ENCODE measurements at regions not wholly inside any gene's neighbourhood (a gene's known extent, or its start where the extent isn't known, plus 50 kb on each side); places are given as distances from the start of the nearest gene placed in this dataset.

- intact Hi-C loops (cut with micrococcal nuclease), result no loop called here
- Histone ChIP-seq H2BK120ac (ENCODE audit: low read depth, low read length) (no peak overlapping the region), H2AFZ (replicated peaks; ENCODE audit: low read length, poor library complexity) (no peak overlapping the region), H2BK5ac (ENCODE audit: low read depth, low read length, poor library complexity, severe bottlenecking) (no peak overlapping the region), H3K14ac (replicated peaks; ENCODE audit: low read depth, low read length) (no peak overlapping the region), H3K9me3 (ENCODE audit: control insufficient read depth, insufficient read depth, low read length) (peaks cover 20% of the 10 kb centered on the region), H2BK15ac (ENCODE audit: low read depth, low read length) (no peak overlapping the region), H3K36me3 (ENCODE audit: control insufficient read depth, insufficient read depth, low read length) (no peaks in the 10 kb centered on the region), H3K18ac (ENCODE audit: low read depth, low read length) (no peak overlapping the region), H2AK5ac (ENCODE audit: low read depth, low read length) (no peak overlapping the region), H4K5ac (ENCODE audit: low read depth, low read length) (no peak overlapping the region), H3K4ac (ENCODE audit: low read depth, low read length) (no peak overlapping the region), H4K20me1 (ENCODE audit: insufficient read depth, low read length) (no peaks in the 10 kb centered on the region), H3K27me3 (ENCODE audit: control insufficient read depth, insufficient read depth, low read length) (peaks cover 69% of the 10 kb centered on the region), H2AK9ac (replicated peaks; ENCODE audit: low read depth, low read length, poor library complexity) (no peak overlapping the region), H3K27ac (ENCODE audit: insufficient read depth, low read length) (no peak overlapping the region), H3K79me1 (ENCODE audit: low read depth in 1 of 2, low read length in 2 of 2) (no peaks in the 10 kb centered on the region), H3K23ac (ENCODE audit: low read depth, low read length) (no peak overlapping the region), H4K8ac (ENCODE audit: low read depth in 2 of 2, low read length in 2 of 2) (no peak overlapping the region), H4K91ac (ENCODE audit: insufficient read depth, low read depth, low read length) (no peak overlapping the region), H3K4me1 (ENCODE audit: control insufficient read depth, insufficient read depth, low read length) (no peaks in the 10 kb centered on the region), H2BK20ac (ENCODE audit: low read depth, low read length) (no peak overlapping the region), H3K4me3 (ENCODE audit: insufficient read depth, low read depth, low read length) (no peak overlapping the region), H3K9ac (ENCODE audit: low read depth, low read length) (no peak overlapping the region), H3K56ac (ENCODE audit: extremely low read depth, insufficient read depth, low read length) (no peak overlapping the region), H3K9me1 (ENCODE audit: insufficient read depth, low read length) (no peaks in the 10 kb centered on the region), H3K4me2 (ENCODE audit: low read depth, low read length) (no peak overlapping the region)
- in situ Hi-C loops (cut with MboI; ENCODE audit: low sequenced_read_pairs), result no loop called here
- no peak for DNase-seq
- no CpG with 5 or more reads among the region's 7 CpGs for WGBS, 2 experiments (ENCODE audit: extremely low coverage in 2 of 2, insufficient read length in 1 of 2)
- ATAC-seq (ENCODE audit: low read depth), result no peak
- dilution Hi-C loops (cut with HindIII; ENCODE audit: low sequenced_read_pairs, unreplicated experiment), result no loop called here
- TF ChIP-seq BHLHE40 (IDR thresholded peaks at IDR 0.05; ENCODE audit: low read depth, low read length) (no peak), CHD1 (IDR thresholded peaks at IDR 0.05; ENCODE audit: low read depth, low read length) (no peak), MXI1 (IDR thresholded peaks at IDR 0.05; ENCODE audit: borderline replicate concordance, low read depth, low read length) (no peak)
- CTCF ChIA-PET, result no interaction called here
- no TSS peak for BruUV-seq (replicated peaks)
- POLR2A ChIA-PET (ENCODE audit: unreplicated experiment), result no interaction called here
These were observed 95.8 kb downstream of the PRKAB2 start for GRCh38 chr1:147076442-147076841.

All from IMR-90 (cell line).